Hepatocyte (in vitro differentiated cells): ENCODE measurements at regions not wholly inside any gene's neighbourhood (a gene's known extent, or its start where the extent isn't known, plus 50 kb on each side); places are given as distances from the start of the nearest gene placed in this dataset.

ENCODE experiments used
- DNase-seq: peaks from one replicate; pipeline ENCODE4 v3.0.0-alpha.2; 2016; ENCODE audit warnings: low spot score
- H2AFZ ChIP-seq: fragments of 200-600 bp; sonication (generic); 2 replicates; pipeline ENCODE4 v1.6.0; 2016; ENCODE audit warnings: antibody characterized with exemption, mild to moderate bottlenecking
- H3K27ac ChIP-seq: fragments of 200-600 bp; sonication (generic); 2 replicates; pipeline ENCODE4 v1.5.1; 2016; ENCODE audit warnings: mild to moderate bottlenecking
- H3K27me3 ChIP-seq: fragments of 200-600 bp; sonication (generic); 2 replicates; pipeline ENCODE4 v1.6.1; 2016
- H3K36me3 ChIP-seq: fragments of 200-600 bp; sonication (generic); replicated peaks from 2 replicates; pipeline ENCODE4 v1.5.1; 2016; ENCODE audit warnings: low read depth; ENCODE audit not compliant: insufficient read depth
- H3K4me1 ChIP-seq: fragments of 200-600 bp; sonication (generic); 2 replicates; pipeline ENCODE4 v1.5.1; 2016; ENCODE audit warnings: mild to moderate bottlenecking, moderate library complexity; ENCODE audit not compliant: insufficient read depth
- H3K4me2 ChIP-seq: fragments of 200-600 bp; sonication (generic); 2 replicates; pipeline ENCODE4 v1.6.0; 2016
- H3K4me3 ChIP-seq: fragments of 200-600 bp; sonication (generic); 2 replicates; pipeline ENCODE4 v1.5.1; 2016; ENCODE audit warnings: mild to moderate bottlenecking
- H3K79me2 ChIP-seq: fragments of 200-600 bp; sonication (generic); 2 replicates; pipeline ENCODE4 v1.6.0; 2017; ENCODE audit warnings: mild to moderate bottlenecking
- H3K9me2 ChIP-seq: fragments of 200-600 bp; sonication (generic); replicated peaks from 2 replicates; pipeline ENCODE4 v1.6.0; 2017; ENCODE audit warnings: mild to moderate bottlenecking; ENCODE audit not compliant: insufficient read depth
- H3K9me3 ChIP-seq: fragments of 200-600 bp; sonication (generic); 2 replicates; pipeline ENCODE4 v1.5.1; 2016; ENCODE audit warnings: low read depth, mild to moderate bottlenecking
- H4K20me1 ChIP-seq: fragments of 200-600 bp; sonication (generic); 2 replicates; pipeline ENCODE4 v1.6.0; 2016; ENCODE audit warnings: mild to moderate bottlenecking; ENCODE audit not compliant: insufficient read depth, poor library complexity, severe bottlenecking
- CTCF ChIP-seq: fragments of 200-600 bp; sonication (generic); IDR thresholded peaks from 2 replicates; pipeline ENCODE4 v1.5.1; 2016; ENCODE audit warnings: antibody characterized with exemption, mild to moderate bottlenecking; ENCODE audit not compliant: poor library complexity
- EZH2 ChIP-seq: fragments of 200-600 bp; sonication (generic); IDR thresholded peaks from 2 replicates; pipeline ENCODE4 v1.6.1; 2016; ENCODE audit warnings: antibody characterized with exemption, mild to moderate bottlenecking, borderline replicate concordance
- EZH2phosphoT487 ChIP-seq: fragments of 200-600 bp; sonication (generic); IDR thresholded peaks from one replicate; pipeline ENCODE4 v1.6.1; 2018; ENCODE audit warnings: antibody characterized with exemption, mild to moderate bottlenecking, low read depth, moderate library complexity; ENCODE audit not compliant: unreplicated experiment, severe bottlenecking
- WGBS: methylation state at CpG from one replicate; pipeline ENCODE4 v1.1.6; 2016; ENCODE audit warnings: low lambda C conversion rate; ENCODE audit errors: missing lambda C conversion rate; 5-methylcytosine and 5-hydroxymethylcytosine counted together

GRCh38 chr3:18127859-18128681, 297.1 kb downstream of the SATB1 start:
- DNase-seq = no peak
- no peak overlapping the region for H3K27ac ChIP-seq
- no peaks in the 10 kb centered on the region for H4K20me1 ChIP-seq
- no peaks in the 10 kb centered on the region for H3K9me3 ChIP-seq
- no peaks in the 10 kb centered on the region for H3K4me1 ChIP-seq
- H3K9me2 ChIP-seq = no peaks in the 10 kb centered on the region
- no peaks in the 10 kb centered on the region for H3K36me3 ChIP-seq
- H3K4me2 ChIP-seq = no peak overlapping the region
- H3K4me3 ChIP-seq = no peak overlapping the region
- TF ChIP-seq EZH2phosphoT487 (no peak), CTCF (no peak), EZH2 (no peak)
- H3K79me2 ChIP-seq = no peaks in the 10 kb centered on the region
- 94% methylated on average over 11 of the region's 11 CpGs for WGBS
- H2AFZ ChIP-seq = no peak overlapping the region
- no peaks in the 10 kb centered on the region for H3K27me3 ChIP-seq

GRCh38 chr3:18127174-18127858, 297.8 kb downstream of the SATB1 start:
- H3K27me3 ChIP-seq = no peaks in the 10 kb centered on the region
- no peak overlapping the region for H3K4me2 ChIP-seq
- H3K9me2 ChIP-seq = no peaks in the 10 kb centered on the region
- H3K36me3 ChIP-seq = no peaks in the 10 kb centered on the region
- no peaks in the 10 kb centered on the region for H4K20me1 ChIP-seq
- WGBS = 67% methylated on average over 3 of the region's 3 CpGs
- no peak overlapping the region for H3K27ac ChIP-seq
- no peak overlapping the region for H2AFZ ChIP-seq
- TF ChIP-seq EZH2 (no peak), EZH2phosphoT487 (no peak), CTCF (no peak)
- no peak for DNase-seq
- H3K9me3 ChIP-seq = no peaks in the 10 kb centered on the region
- H3K79me2 ChIP-seq = no peaks in the 10 kb centered on the region
- no peak overlapping the region for H3K4me3 ChIP-seq
- no peaks in the 10 kb centered on the region for H3K4me1 ChIP-seq

GRCh38 chr3:18126772-18127171, 298.4 kb downstream of the SATB1 start:
- TF ChIP-seq CTCF = no peak
- TF ChIP-seq EZH2phosphoT487 = no peak
- TF ChIP-seq EZH2 = no peak
- Histone ChIP-seq H3K4me1 (no peaks in the 10 kb centered on the region), H3K79me2 (no peaks in the 10 kb centered on the region), H3K9me2 (no peaks in the 10 kb centered on the region), H3K4me3 (no peak overlapping the region), H3K9me3 (no peaks in the 10 kb centered on the region), H3K4me2 (no peak overlapping the region), H3K36me3 (no peaks in the 10 kb centered on the region), H2AFZ (no peak overlapping the region), H3K27me3 (no peaks in the 10 kb centered on the region), H4K20me1 (no peaks in the 10 kb centered on the region), H3K27ac (no peak overlapping the region)
- 44% methylated on average over 5 of the region's 5 CpGs for WGBS
- DNase-seq = no peak
